ENCODE measurements at regions not wholly inside any gene's neighbourhood (a gene's known extent, or its start where the extent isn't known, plus 50 kb on each side); places are given as distances from the start of the nearest gene placed in this dataset.

DNA sequence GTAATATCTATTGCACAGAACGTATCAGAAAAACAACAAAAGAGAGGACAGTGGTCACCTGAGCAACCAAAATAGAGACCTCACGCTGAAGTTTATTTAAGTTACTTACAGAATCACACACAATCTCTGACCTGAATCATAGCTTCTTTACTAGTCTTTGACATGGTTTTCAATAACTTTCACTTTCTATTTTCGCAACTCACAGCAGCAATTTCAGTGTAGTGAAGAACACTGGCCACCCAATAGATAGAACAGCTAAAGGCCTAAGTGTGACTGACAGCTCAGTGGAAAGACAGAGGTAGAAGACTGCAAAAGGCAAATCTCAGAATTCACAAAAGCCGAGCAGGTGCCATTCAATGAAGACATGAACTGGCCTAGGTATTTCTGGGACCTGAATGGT, 435.6 kb upstream of the CHRM3 start:
- TF ChIP-seq ARNTL (CRISPR knock-in tag; IDR thresholded peaks at IDR 0.05; ENCODE audit: borderline replicate concordance, low read depth) (no peak), RARB (CRISPR knock-in tag; IDR thresholded peaks at IDR 0.05) (no peak), ESRRG (CRISPR knock-in tag; IDR thresholded peaks at IDR 0.05) (no peak), SNAI2 (CRISPR knock-in tag; IDR thresholded peaks at IDR 0.05) (no peak)
- TF ChIP-seq, protein P1, sequence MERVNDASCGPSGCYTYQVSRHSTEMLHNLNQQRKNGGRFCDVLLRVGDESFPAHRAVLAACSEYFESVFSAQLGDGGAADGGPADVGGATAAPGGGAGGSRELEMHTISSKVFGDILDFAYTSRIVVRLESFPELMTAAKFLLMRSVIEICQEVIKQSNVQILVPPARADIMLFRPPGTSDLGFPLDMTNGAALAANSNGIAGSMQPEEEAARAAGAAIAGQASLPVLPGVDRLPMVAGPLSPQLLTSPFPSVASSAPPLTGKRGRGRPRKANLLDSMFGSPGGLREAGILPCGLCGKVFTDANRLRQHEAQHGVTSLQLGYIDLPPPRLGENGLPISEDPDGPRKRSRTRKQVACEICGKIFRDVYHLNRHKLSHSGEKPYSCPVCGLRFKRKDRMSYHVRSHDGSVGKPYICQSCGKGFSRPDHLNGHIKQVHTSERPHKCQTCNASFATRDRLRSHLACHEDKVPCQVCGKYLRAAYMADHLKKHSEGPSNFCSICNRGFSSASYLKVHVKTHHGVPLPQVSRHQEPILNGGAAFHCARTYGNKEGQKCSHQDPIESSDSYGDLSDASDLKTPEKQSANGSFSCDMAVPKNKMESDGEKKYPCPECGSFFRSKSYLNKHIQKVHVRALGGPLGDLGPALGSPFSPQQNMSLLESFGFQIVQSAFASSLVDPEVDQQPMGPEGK (CRISPR knock-in tag; IDR thresholded peaks at IDR 0.05; ENCODE audit: borderline replicate concordance), result no peak
- no peak for ATAC-seq

DNA sequence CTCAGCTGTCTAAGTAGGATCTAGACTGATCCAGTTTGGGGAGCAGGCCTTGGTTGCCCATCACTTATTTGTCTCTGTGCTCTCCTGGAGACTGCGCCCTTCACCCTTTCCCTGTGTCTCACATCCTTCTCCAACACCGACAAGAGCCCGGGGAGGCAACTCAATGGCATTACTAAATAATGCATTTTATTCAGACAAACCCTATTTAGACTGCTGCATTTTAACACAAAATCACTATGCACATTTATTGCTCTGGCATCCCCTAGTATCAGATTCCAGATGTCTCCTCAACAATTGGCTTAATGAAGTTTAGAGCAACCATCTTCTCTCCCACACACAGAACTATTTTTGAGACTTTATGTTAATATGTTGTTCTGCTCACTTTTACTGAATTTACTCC, 436.4 kb upstream of the CHRM3 start:
- no peak for TF ChIP-seq OSR1 (CRISPR knock-in tag; IDR thresholded peaks at IDR 0.05)
- no peak for ATAC-seq

DNA sequence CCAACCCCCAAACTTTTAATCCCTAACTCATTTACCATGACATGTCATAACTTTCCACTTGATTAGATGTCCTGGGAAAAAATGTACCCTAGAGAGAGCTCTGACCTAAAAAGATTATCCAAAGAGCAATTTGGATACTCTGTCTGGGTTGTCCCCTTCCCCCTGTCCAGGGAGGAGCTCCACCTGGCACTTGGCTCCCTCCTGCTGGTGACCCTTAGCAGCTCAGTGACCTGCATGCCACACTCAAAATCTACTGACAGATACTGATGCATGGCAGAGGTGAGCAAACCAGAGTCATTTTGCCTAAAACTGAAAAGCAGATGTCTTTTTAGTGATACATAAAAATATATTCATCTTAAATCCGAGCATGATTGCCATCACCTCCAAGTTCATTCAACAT, 442.3 kb upstream of the CHRM3 start:
- TF ChIP-seq RARB (CRISPR knock-in tag; IDR thresholded peaks at IDR 0.05) (no peak), ZNF70 (CRISPR knock-in tag; IDR thresholded peaks at IDR 0.05) (no peak), ZNF8 (CRISPR knock-in tag; IDR thresholded peaks at IDR 0.05) (no peak), OSR1 (CRISPR knock-in tag; IDR thresholded peaks at IDR 0.05) (no peak), ESRRG (CRISPR knock-in tag; IDR thresholded peaks at IDR 0.05) (no peak), SNAI2 (CRISPR knock-in tag; IDR thresholded peaks at IDR 0.05) (no peak), PPARA (CRISPR knock-in tag; IDR thresholded peaks at IDR 0.05; ENCODE audit: borderline replicate concordance) (no peak), GLIS3 (CRISPR knock-in tag; IDR thresholded peaks at IDR 0.05) (no peak), BACH2 (CRISPR knock-in tag; IDR thresholded peaks at IDR 0.05; ENCODE audit: borderline replicate concordance) (no peak), ARNTL (CRISPR knock-in tag; IDR thresholded peaks at IDR 0.05; ENCODE audit: borderline replicate concordance, low read depth) (no peak)
- TF ChIP-seq, protein P2, sequence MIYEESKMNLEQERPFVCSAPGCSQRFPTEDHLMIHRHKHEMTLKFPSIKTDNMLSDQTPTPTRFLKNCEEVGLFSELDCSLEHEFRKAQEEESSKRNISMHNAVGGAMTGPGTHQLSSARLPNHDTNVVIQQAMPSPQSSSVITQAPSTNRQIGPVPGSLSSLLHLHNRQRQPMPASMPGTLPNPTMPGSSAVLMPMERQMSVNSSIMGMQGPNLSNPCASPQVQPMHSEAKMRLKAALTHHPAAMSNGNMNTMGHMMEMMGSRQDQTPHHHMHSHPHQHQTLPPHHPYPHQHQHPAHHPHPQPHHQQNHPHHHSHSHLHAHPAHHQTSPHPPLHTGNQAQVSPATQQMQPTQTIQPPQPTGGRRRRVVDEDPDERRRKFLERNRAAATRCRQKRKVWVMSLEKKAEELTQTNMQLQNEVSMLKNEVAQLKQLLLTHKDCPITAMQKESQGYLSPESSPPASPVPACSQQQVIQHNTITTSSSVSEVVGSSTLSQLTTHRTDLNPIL (CRISPR knock-in tag; IDR thresholded peaks at IDR 0.05; ENCODE audit: low read depth), result no peak
- TF ChIP-seq, protein P3, sequence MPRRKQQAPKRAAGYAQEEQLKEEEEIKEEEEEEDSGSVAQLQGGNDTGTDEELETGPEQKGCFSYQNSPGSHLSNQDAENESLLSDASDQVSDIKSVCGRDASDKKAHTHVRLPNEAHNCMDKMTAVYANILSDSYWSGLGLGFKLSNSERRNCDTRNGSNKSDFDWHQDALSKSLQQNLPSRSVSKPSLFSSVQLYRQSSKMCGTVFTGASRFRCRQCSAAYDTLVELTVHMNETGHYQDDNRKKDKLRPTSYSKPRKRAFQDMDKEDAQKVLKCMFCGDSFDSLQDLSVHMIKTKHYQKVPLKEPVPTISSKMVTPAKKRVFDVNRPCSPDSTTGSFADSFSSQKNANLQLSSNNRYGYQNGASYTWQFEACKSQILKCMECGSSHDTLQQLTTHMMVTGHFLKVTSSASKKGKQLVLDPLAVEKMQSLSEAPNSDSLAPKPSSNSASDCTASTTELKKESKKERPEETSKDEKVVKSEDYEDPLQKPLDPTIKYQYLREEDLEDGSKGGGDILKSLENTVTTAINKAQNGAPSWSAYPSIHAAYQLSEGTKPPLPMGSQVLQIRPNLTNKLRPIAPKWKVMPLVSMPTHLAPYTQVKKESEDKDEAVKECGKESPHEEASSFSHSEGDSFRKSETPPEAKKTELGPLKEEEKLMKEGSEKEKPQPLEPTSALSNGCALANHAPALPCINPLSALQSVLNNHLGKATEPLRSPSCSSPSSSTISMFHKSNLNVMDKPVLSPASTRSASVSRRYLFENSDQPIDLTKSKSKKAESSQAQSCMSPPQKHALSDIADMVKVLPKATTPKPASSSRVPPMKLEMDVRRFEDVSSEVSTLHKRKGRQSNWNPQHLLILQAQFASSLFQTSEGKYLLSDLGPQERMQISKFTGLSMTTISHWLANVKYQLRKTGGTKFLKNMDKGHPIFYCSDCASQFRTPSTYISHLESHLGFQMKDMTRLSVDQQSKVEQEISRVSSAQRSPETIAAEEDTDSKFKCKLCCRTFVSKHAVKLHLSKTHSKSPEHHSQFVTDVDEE (CRISPR knock-in tag; IDR thresholded peaks at IDR 0.05), result no peak
- TF ChIP-seq, protein P1 (CRISPR knock-in tag; IDR thresholded peaks at IDR 0.05; ENCODE audit: borderline replicate concordance), result no peak
- no peak for ATAC-seq

DNA sequence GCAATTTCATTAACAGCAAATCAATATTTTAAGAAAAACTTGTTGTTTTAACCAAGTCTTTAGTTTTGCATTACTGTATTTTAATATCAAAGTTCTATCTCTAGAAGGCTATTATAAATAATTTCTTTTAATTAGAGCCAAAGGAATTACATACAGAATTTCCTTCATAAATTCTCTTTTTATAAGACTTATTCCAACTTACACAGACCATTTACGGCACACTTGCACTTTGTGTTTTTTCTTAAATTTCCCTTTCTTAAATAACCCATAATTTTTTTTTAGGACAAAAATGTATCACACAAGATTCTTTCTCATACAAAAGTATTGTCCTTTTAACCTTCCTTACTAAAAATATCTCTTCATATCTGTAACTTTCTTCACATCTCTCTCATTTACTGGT, 458.5 kb upstream of the CHRM3 start:
- no peak for ATAC-seq
- TF ChIP-seq ZNF565 (CRISPR knock-in tag; conservative IDR thresholded peaks at IDR 0.05; ENCODE audit: low read depth) (no peak), ZNF70 (CRISPR knock-in tag; IDR thresholded peaks at IDR 0.05) (no peak), ARNTL (CRISPR knock-in tag; IDR thresholded peaks at IDR 0.05; ENCODE audit: borderline replicate concordance, low read depth) (no peak), TOX (CRISPR knock-in tag; IDR thresholded peaks at IDR 0.05; ENCODE audit: borderline replicate concordance) (no peak), ZNF8 (CRISPR knock-in tag; IDR thresholded peaks at IDR 0.05) (no peak), ESRRG (CRISPR knock-in tag; IDR thresholded peaks at IDR 0.05) (no peak), ZFP30 (CRISPR knock-in tag; IDR thresholded peaks at IDR 0.05) (no peak)
- TF ChIP-seq, protein P1 (CRISPR knock-in tag; IDR thresholded peaks at IDR 0.05; ENCODE audit: borderline replicate concordance), result no peak

Data from SK-N-SH treated with all-trans-retinoic acid at 6 μM for 48 hours (cell line).